HCT116 (cell line): ENCODE measurements at regions not wholly inside any gene's neighbourhood (a gene's known extent, or its start where the extent isn't known, plus 50 kb on each side); places are given as distances from the start of the nearest gene placed in this dataset.

ENCODE experiments used
- ATAC-seq: fragments of 200-7000 bp; cut with Tn5 transposase; 2 replicates; pipeline ENCODE4 v1.9.1; 2020; ENCODE audit warnings: mild to moderate bottlenecking, moderate library complexity
- BruUV-seq: library from RNA; stranded (reverse); fragments of 400-500 nt; replicated peaks from 2 replicates; lab custom pipeline; 2021; lab: Mats Ljungman, UMichigan
- CTCF ChIA-PET: fragments of 300-600 bp; sonication (Branson Sonifier 250); formaldehyde crosslinking; loops from one replicate; lab custom pipeline; 2021; ENCODE audit warnings: antibody characterized with exemption; lab: Charles Lee
- POLR2A ChIA-PET: fragments of 300-600, 350-600 bp; sonication (Branson Sonifier 250); formaldehyde crosslinking; loops from one replicate; lab custom pipeline; 2021; ENCODE audit warnings: antibody characterized with exemption; lab: Charles Lee
- RAD21 ChIA-PET, 2 experiments: fragments of 300-600 bp; sonication (Branson Sonifier 250); formaldehyde crosslinking; loops; one replicate each; lab custom pipeline; 2023; ENCODE audit warnings: low total read pairs in 2 of 2; ENCODE audit not compliant: uncharacterized antibody in 2 of 2, unreplicated experiment in 2 of 2, low non-redundant PET in 1 of 2; lab: Charles Lee
- DNase-seq: peaks from one replicate; pipeline ENCODE4 v3.0.0-alpha.2; 2010; ENCODE audit warnings: low read depth, low spot score
- H2AFZ ChIP-seq: fragments of 200-600 bp; shearing (Covaris generic), sonication (generic); 2 replicates; pipeline ENCODE4 v1.6.1; 2017; ENCODE audit warnings: low read depth, mixed run types, mixed read lengths, antibody characterized with exemption, low read length; ENCODE audit not compliant: poor library complexity, severe bottlenecking
- H3K27ac ChIP-seq: 2 replicates; pipeline ENCODE4 v1.5.1; 2012; ENCODE audit warnings: low read depth, low read length
- H3K27me3 ChIP-seq: fragments of 200-600 bp; sonication (generic); 2 replicates; pipeline ENCODE4 v1.6.1; 2016; ENCODE audit warnings: mixed run types, low read length, mixed read lengths; ENCODE audit not compliant: insufficient read depth
- H3K36me3 ChIP-seq, 2 experiments: fragments of 200-500 bp in 1 of 2; fragments of 200-600 bp in 1 of 2; sonication (Bioruptor generic) in 1 of 2; sonication (generic) in 1 of 2; 2 replicates each; pipeline versions ENCODE4 v1.5.1 to v1.6.1; 2014 to 2016; ENCODE audit warnings: low read length in 2 of 2, inconsistent platforms in 1 of 2, mixed read lengths in 1 of 2, mixed run types in 1 of 2; ENCODE audit not compliant: insufficient read depth in 2 of 2, control insufficient read depth in 1 of 2
- H3K4me1 ChIP-seq, 2 experiments: fragments of 200-600 bp in 1 of 2; sonication (generic) in 1 of 2; 2 replicates each; pipeline versions ENCODE4 v1.5.1 to v1.6.1; 2012 to 2017; ENCODE audit warnings: low read length in 2 of 2, inconsistent platforms in 1 of 2, mild to moderate bottlenecking in 1 of 2, mixed read lengths in 1 of 2, mixed run types in 1 of 2, moderate library complexity in 1 of 2; ENCODE audit not compliant: insufficient read depth in 2 of 2, control insufficient read depth in 1 of 2
- H3K4me2 ChIP-seq: fragments of 200-600 bp; sonication (generic); 2 replicates; pipeline ENCODE4 v1.6.1; 2017; ENCODE audit warnings: mixed run types, low read length, mixed read lengths
- H3K4me3 ChIP-seq, 2 experiments: fragments of 200-600 bp in 1 of 2; sonication (generic) in 1 of 2; replicated peaks in 1 of 2; 2 replicates each; pipeline ENCODE4 v1.5.1; 2011 to 2016; ENCODE audit warnings: low read length in 2 of 2, control low read depth in 1 of 2, low read depth in 1 of 2, mild to moderate bottlenecking in 1 of 2, mixed read lengths in 1 of 2, mixed run types in 1 of 2
- H3K79me2 ChIP-seq: fragments of 200-600 bp; sonication (generic); 2 replicates; pipeline ENCODE4 v1.6.1; 2017; ENCODE audit warnings: mild to moderate bottlenecking, mixed run types, low read length, moderate library complexity, mixed read lengths; ENCODE audit not compliant: insufficient read depth
- H3K9ac ChIP-seq: fragments of 200-600 bp; sonication (generic); 2 replicates; pipeline ENCODE4 v1.6.1; 2016; ENCODE audit warnings: low read length, mixed read lengths
- H3K9me2 ChIP-seq: fragments of 200-600 bp; sonication (generic), shearing (Covaris generic); 2 replicates; pipeline ENCODE4 v1.6.1; 2017; ENCODE audit warnings: mixed run types, mild to moderate bottlenecking, moderate library complexity; ENCODE audit not compliant: insufficient read depth
- H3K9me3 ChIP-seq, 2 experiments: fragments of 200-500 bp in 1 of 2; fragments of 200-600 bp in 1 of 2; sonication (Bioruptor generic) in 1 of 2; sonication (generic) in 1 of 2; 2 replicates each; pipeline ENCODE4 v1.6.1; 2014 to 2017; ENCODE audit warnings: low read length in 2 of 2, mixed read lengths in 2 of 2, inconsistent platforms in 1 of 2, low read depth in 1 of 2, mild to moderate bottlenecking in 1 of 2, mixed run types in 1 of 2, moderate library complexity in 1 of 2; ENCODE audit not compliant: control insufficient read depth in 1 of 2, insufficient read depth in 1 of 2
- H4K20me1 ChIP-seq: fragments of 200-600 bp; sonication (generic), shearing (Covaris generic); 2 replicates; pipeline ENCODE4 v1.6.1; 2017; ENCODE audit warnings: mixed run types, mild to moderate bottlenecking, moderate library complexity; ENCODE audit not compliant: insufficient read depth
- ATF3 ChIP-seq: IDR thresholded peaks from 2 replicates; pipeline ENCODE4 v1.6.1; 2012
- CBX3 ChIP-seq: IDR thresholded peaks from 2 replicates; pipeline ENCODE4 v1.6.1; 2012; ENCODE audit warnings: low read depth
- CEBPB ChIP-seq: IDR thresholded peaks from 2 replicates; pipeline ENCODE4 v1.6.1; 2012; ENCODE audit warnings: low read depth
- CTCF ChIP-seq, 3 experiments: fragments of 200-600 bp in 1 of 3; sonication (generic) in 1 of 3; IDR thresholded peaks in 2 of 3; conservative IDR thresholded peaks in 1 of 3; 2 replicates each; pipeline ENCODE4 v1.5.1; 2012 to 2017; ENCODE audit warnings: low read depth in 2 of 3, low read length in 2 of 3, antibody characterized with exemption in 1 of 3, borderline replicate concordance in 1 of 3, control low read depth in 1 of 3, mild to moderate bottlenecking in 1 of 3, mixed read lengths in 1 of 3, mixed run types in 1 of 3, moderate library complexity in 1 of 3; ENCODE audit not compliant: insufficient read depth in 1 of 3
- EGR1 ChIP-seq: IDR thresholded peaks from 2 replicates; pipeline ENCODE4 v1.6.1; 2012; ENCODE audit warnings: low read depth
- ELF1 ChIP-seq: IDR thresholded peaks from 2 replicates; pipeline ENCODE4 v1.6.1; 2012; ENCODE audit warnings: low read depth, borderline replicate concordance
- EZH2phosphoT487 ChIP-seq: fragments of 200-600 bp; IDR thresholded peaks from 2 replicates; pipeline ENCODE4 v1.6.1; 2018; ENCODE audit warnings: antibody characterized with exemption, borderline replicate concordance
- JUND ChIP-seq: IDR thresholded peaks from 2 replicates; pipeline ENCODE4 v1.6.1; 2012
- POLR2A ChIP-seq: IDR thresholded peaks from 2 replicates; pipeline ENCODE4 v1.7.0; 2011; ENCODE audit warnings: borderline replicate concordance; ENCODE audit not compliant: insufficient read depth, insufficient read length; ENCODE audit errors: extremely low read depth
- POLR2AphosphoS5 ChIP-seq: IDR thresholded peaks from 2 replicates; pipeline ENCODE4 v1.6.1; 2011; ENCODE audit warnings: mild to moderate bottlenecking, low read depth, low read length, moderate library complexity
- RAD21 ChIP-seq: IDR thresholded peaks from 2 replicates; pipeline ENCODE4 v1.6.1; 2012; ENCODE audit warnings: low read depth, mild to moderate bottlenecking
- SIN3A ChIP-seq: IDR thresholded peaks from 2 replicates; pipeline ENCODE4 v1.6.1; 2012; ENCODE audit warnings: low read depth
- SRF ChIP-seq: IDR thresholded peaks from 2 replicates; pipeline ENCODE4 v1.6.1; 2012; ENCODE audit warnings: low read depth
- ZFX ChIP-seq: fragments of 450-650 bp; IDR thresholded peaks from 2 replicates; pipeline ENCODE4 v1.6.1; 2017
- ZNF274 ChIP-seq: fragments of 200-500 bp; sonication (Bioruptor generic); IDR thresholded peaks from 2 replicates; pipeline ENCODE4 v1.6.1; 2014; ENCODE audit warnings: mild to moderate bottlenecking, low read depth, low read length, inconsistent platforms
- intact Hi-C: fragments of 100-400 bp; cut with micrococcal nuclease; formaldehyde crosslinking; loops from 2 replicates; pipeline ENCODE4 v1.10.0; 2022

GRCh38 chr9:80586786-80587330, 1015.1 kb downstream of the TLE4 start:
- Histone ChIP-seq H3K9me3 (peaks cover 0 to 6% of the 10 kb centered on the region in 2 experiments; a peak in 2 of 4 replicates), H3K9ac (no peak overlapping the region)

GRCh38 chr9:80571953-80572352, 1000.2 kb downstream of the TLE4 start:
- ChIA-PET RAD21 (no interaction called here), CTCF (no interaction called here), POLR2A (no interaction called here)
- no peak overlapping the region for H2AFZ ChIP-seq
- no peaks in the 10 kb centered on the region for H4K20me1 ChIP-seq
- no peaks in the 10 kb centered on the region for H3K9me2 ChIP-seq
- DNase-seq: no peak
- no peaks in the 10 kb centered on the region for H3K4me1 ChIP-seq
- intact Hi-C loops: no loop called here
- H3K4me2 ChIP-seq: no peak overlapping the region
- no peak overlapping the region for H3K27ac ChIP-seq
- H3K9me3 ChIP-seq: peaks cover 15 to 16% of the 10 kb centered on the region in 2 experiments; a peak in 3 of 4 replicates
- no peak for ATAC-seq
- no peaks in the 10 kb centered on the region for H3K27me3 ChIP-seq
- no TSS peak for BruUV-seq
- H3K36me3 ChIP-seq: no peaks in the 10 kb centered on the region
- H3K4me3 ChIP-seq: no peak overlapping the region
- H3K9ac ChIP-seq: no peak overlapping the region
- no peak for TF ChIP-seq SIN3A
- no peak for TF ChIP-seq JUND
- no peak for TF ChIP-seq POLR2AphosphoS5
- no peak for TF ChIP-seq EGR1
- TF ChIP-seq CTCF (IDR thresholded peaks at IDR 0.05 in 2 of 3, conservative IDR thresholded peaks at IDR 0.05 in 1 of 3; ENCODE audit: borderline replicate concordance in 1 of 3, insufficient read depth in 1 of 3, low read depth in 2 of 3, low read length in 2 of 3): no peak
- no peak for TF ChIP-seq SRF
- no peak for TF ChIP-seq CEBPB
- no peak for TF ChIP-seq CBX3
- no peak for TF ChIP-seq ZNF274
- TF ChIP-seq EZH2phosphoT487: no peak
- TF ChIP-seq, all 23 proteins: peak for 0
- H3K79me2 ChIP-seq: no peaks in the 10 kb centered on the region

More at GRCh38 chr9:80586786-80587330, 1015.1 kb downstream of the TLE4 start:
- Histone ChIP-seq H3K4me2 (no peak overlapping the region), H3K27me3 (no peaks in the 10 kb centered on the region), H3K79me2 (no peaks in the 10 kb centered on the region), H3K9me2 (no peaks in the 10 kb centered on the region), H3K4me3 (no peak overlapping the region), H3K4me1 (no peaks in the 10 kb centered on the region)
- RAD21 ChIA-PET: no interaction called here
- no peak for DNase-seq
- no TSS peak for BruUV-seq
- CTCF ChIA-PET: no interaction called here
- intact Hi-C loops: no loop called here
- TF ChIP-seq RAD21: no peak
- TF ChIP-seq ZFX: no peak
- TF ChIP-seq ATF3: no peak
- no peak for TF ChIP-seq ELF1
- no peak for TF ChIP-seq POLR2A
- no peak for TF ChIP-seq SRF
- TF ChIP-seq, all 23 proteins: peak for 0
- Histone ChIP-seq H4K20me1 (no peaks in the 10 kb centered on the region), H2AFZ (no peak overlapping the region), H3K36me3 (no peaks in the 10 kb centered on the region), H3K27ac (no peak overlapping the region)
- POLR2A ChIA-PET: no interaction called here
- ATAC-seq: no peak
